Caco-2 (cell line): ENCODE measurements at regions not wholly inside any gene's neighbourhood (a gene's known extent, or its start where the extent isn't known, plus 50 kb on each side); places are given as distances from the start of the nearest gene placed in this dataset.

Experiments used
- BruUV-seq: library from RNA; stranded (reverse); fragments of 400-500 nt; replicated peaks from 2 replicates; lab custom pipeline; 2021; lab: Mats Ljungman, UMichigan
- CTCF ChIA-PET: fragments of 300-600 bp; sonication (Branson Sonifier 250); formaldehyde crosslinking; loops from one replicate; lab custom pipeline; 2022; ENCODE audit warnings: antibody characterized with exemption; lab: Charles Lee
- POLR2A ChIA-PET: fragments of 300-600 bp; sonication (Branson Sonifier 250); formaldehyde crosslinking; loops from one replicate; lab custom pipeline; 2022; ENCODE audit warnings: antibody characterized with exemption; lab: Charles Lee
- DNase-seq, 2 experiments: peaks; one replicate each; pipeline versions ENCODE4 v3.0.0 to v3.0.0-alpha.2; 2020 to 2022
- H3K27me3 ChIP-seq: replicated peaks from 2 replicates; pipeline ENCODE4 v1.6.0; 2011; ENCODE audit warnings: low read length; ENCODE audit not compliant: control insufficient read depth, insufficient read depth
- H3K36me3 ChIP-seq: 2 replicates; pipeline ENCODE4 v1.5.1; 2011; ENCODE audit warnings: low read length; ENCODE audit not compliant: control insufficient read depth, insufficient read depth
- H3K4me1 ChIP-seq: fragments of 250-450 bp; sonication (Bioruptor Pico); 2 replicates; pipeline ENCODE4 v1.5.1; 2020; ENCODE audit warnings: mild to moderate bottlenecking
- H3K4me3 ChIP-seq: 2 replicates; pipeline ENCODE4 v1.5.1; 2011; ENCODE audit warnings: low read depth, mild to moderate bottlenecking, control low read depth, low read length
- H3K9me3 ChIP-seq: fragments of 250-450 bp; sonication (Bioruptor Pico); 2 replicates; pipeline ENCODE4 v1.5.1; 2020; ENCODE audit warnings: mild to moderate bottlenecking, moderate library complexity
- H3K27ac Mint-ChIP-seq: one replicate; pipeline ENCODE4 v1.8.0; 2022; ENCODE audit warnings: mixed read lengths; ENCODE audit not compliant: unreplicated experiment
- H3K27me3 Mint-ChIP-seq: one replicate; pipeline ENCODE4 v1.8.0; 2022; ENCODE audit warnings: mixed read lengths; ENCODE audit not compliant: insufficient read depth, unreplicated experiment
- H3K36me3 Mint-ChIP-seq: one replicate; pipeline ENCODE4 v1.8.0; 2022; ENCODE audit warnings: mild to moderate bottlenecking, mixed read lengths; ENCODE audit not compliant: insufficient read depth, unreplicated experiment
- H3K4me1 Mint-ChIP-seq: one replicate; pipeline ENCODE4 v1.8.0; 2022; ENCODE audit warnings: low read depth, mixed read lengths; ENCODE audit not compliant: unreplicated experiment
- H3K4me3 Mint-ChIP-seq: one replicate; pipeline ENCODE4 v1.8.0; 2022; ENCODE audit warnings: mild to moderate bottlenecking, moderate library complexity, mixed read lengths; ENCODE audit not compliant: unreplicated experiment
- H3K9me3 Mint-ChIP-seq: one replicate; pipeline ENCODE4 v1.8.0; 2022; ENCODE audit warnings: mixed read lengths; ENCODE audit not compliant: unreplicated experiment
- intact Hi-C: fragments of 100-400 bp; cut with micrococcal nuclease; formaldehyde crosslinking; loops from one replicate; pipeline ENCODE4 v1.10.0; 2022; ENCODE audit not compliant: unreplicated experiment
- TF ChIP-seq, protein P1 (sequence below), 2 experiments: fragments of 200-600 bp in 1 of 2; IDR thresholded peaks; 1 replicate in 1 of 2; 2 replicates in 1 of 2; pipeline versions ENCODE4 v1.5.1 to v1.8.0; 2011 to 2022; ENCODE audit warnings: antibody characterized with exemption in 1 of 2, control low read depth in 1 of 2, inconsistent platforms in 1 of 2, low read depth in 1 of 2, low read length in 1 of 2, mild to moderate bottlenecking in 1 of 2, moderate library complexity in 1 of 2; ENCODE audit not compliant: insufficient read depth in 1 of 2, severe bottlenecking in 1 of 2, unreplicated experiment in 1 of 2

DNA sequence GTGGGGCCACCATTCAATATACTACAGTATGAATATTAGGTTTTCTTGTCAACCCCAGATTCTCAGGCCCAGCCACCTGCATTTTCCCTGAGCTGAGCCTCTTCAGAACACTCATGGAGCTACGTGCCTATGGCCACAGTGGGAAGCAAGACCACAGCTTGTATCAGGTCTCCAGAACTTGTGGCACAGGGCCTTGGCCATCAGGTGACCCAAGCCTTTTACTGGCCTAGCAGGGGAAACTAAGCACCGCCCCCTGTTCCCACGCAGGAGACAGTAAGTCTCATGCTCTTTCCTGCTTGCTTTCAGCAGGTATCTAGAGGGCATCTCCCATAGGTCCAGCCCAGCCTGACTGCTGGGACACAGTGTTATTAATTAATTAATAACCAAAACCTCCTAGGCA, 138.4 kb upstream of the MAMLD1 start:
- H3K4me3 Mint-ChIP-seq: no peak overlapping the region
- H3K9me3 Mint-ChIP-seq: no peaks in the 10 kb centered on the region
- H3K9me3 ChIP-seq: no peaks in the 10 kb centered on the region
- TF ChIP-seq, protein P1, sequence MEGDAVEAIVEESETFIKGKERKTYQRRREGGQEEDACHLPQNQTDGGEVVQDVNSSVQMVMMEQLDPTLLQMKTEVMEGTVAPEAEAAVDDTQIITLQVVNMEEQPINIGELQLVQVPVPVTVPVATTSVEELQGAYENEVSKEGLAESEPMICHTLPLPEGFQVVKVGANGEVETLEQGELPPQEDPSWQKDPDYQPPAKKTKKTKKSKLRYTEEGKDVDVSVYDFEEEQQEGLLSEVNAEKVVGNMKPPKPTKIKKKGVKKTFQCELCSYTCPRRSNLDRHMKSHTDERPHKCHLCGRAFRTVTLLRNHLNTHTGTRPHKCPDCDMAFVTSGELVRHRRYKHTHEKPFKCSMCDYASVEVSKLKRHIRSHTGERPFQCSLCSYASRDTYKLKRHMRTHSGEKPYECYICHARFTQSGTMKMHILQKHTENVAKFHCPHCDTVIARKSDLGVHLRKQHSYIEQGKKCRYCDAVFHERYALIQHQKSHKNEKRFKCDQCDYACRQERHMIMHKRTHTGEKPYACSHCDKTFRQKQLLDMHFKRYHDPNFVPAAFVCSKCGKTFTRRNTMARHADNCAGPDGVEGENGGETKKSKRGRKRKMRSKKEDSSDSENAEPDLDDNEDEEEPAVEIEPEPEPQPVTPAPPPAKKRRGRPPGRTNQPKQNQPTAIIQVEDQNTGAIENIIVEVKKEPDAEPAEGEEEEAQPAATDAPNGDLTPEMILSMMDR (IDR thresholded peaks at IDR 0.05; ENCODE audit: insufficient read depth in 1 of 2, low read depth in 1 of 2, low read length in 1 of 2, severe bottlenecking in 1 of 2, unreplicated experiment in 1 of 2): no peak
- no TSS peak for BruUV-seq
- no peaks in the 10 kb centered on the region for H3K36me3 Mint-ChIP-seq
- H3K4me1 ChIP-seq: no peaks in the 10 kb centered on the region
- H3K36me3 ChIP-seq: no peaks in the 10 kb centered on the region
- ChIA-PET POLR2A (no interaction called here), CTCF (no interaction called here)
- DNase-seq: no peak
- H3K4me1 Mint-ChIP-seq: no peaks in the 10 kb centered on the region
- H3K4me3 ChIP-seq: no peak overlapping the region
- H3K27me3 Mint-ChIP-seq: peaks cover 29% of the 10 kb centered on the region
- no peak overlapping the region for H3K27ac Mint-ChIP-seq
- intact Hi-C loops: no loop called here
- H3K27me3 ChIP-seq: no peaks in the 10 kb centered on the region

DNA sequence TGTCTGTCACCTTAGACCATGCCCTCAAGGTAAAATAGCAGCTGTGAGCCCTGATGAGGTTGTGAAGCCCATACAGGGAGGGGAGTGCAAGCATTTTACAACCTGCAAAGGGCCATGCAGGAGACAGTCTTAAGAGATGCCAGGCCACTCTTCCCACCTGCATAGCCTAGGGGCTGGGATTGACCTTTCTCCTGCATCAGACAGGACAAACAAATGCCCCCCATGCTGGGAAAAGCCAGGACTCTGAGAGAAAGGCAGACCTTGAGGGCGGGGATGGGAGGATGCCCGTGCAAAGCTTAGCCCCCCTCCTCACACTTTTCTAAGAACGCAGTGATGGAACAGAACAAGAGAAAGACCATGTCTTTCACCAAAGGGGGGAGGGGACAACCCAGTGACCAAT, 137.9 kb upstream of the MAMLD1 start:
- H3K9me3 ChIP-seq: no peaks in the 10 kb centered on the region
- TF ChIP-seq, protein P1 (IDR thresholded peaks at IDR 0.05; ENCODE audit: insufficient read depth in 1 of 2, low read depth in 1 of 2, low read length in 1 of 2, severe bottlenecking in 1 of 2, unreplicated experiment in 1 of 2): no peak
- no peaks in the 10 kb centered on the region for H3K36me3 ChIP-seq
- no TSS peak for BruUV-seq
- no peak for DNase-seq
- H3K4me1 ChIP-seq: no peaks in the 10 kb centered on the region
- no peaks in the 10 kb centered on the region for H3K27me3 ChIP-seq
- Mint-ChIP-seq H3K27me3 (peaks cover 29% of the 10 kb centered on the region), H3K36me3 (no peaks in the 10 kb centered on the region), H3K27ac (no peak overlapping the region), H3K9me3 (no peaks in the 10 kb centered on the region), H3K4me3 (no peak overlapping the region), H3K4me1 (no peaks in the 10 kb centered on the region)
- CTCF ChIA-PET: no interaction called here
- H3K4me3 ChIP-seq: no peak overlapping the region
- intact Hi-C loops: no loop called here
- POLR2A ChIA-PET: no interaction called here

DNA sequence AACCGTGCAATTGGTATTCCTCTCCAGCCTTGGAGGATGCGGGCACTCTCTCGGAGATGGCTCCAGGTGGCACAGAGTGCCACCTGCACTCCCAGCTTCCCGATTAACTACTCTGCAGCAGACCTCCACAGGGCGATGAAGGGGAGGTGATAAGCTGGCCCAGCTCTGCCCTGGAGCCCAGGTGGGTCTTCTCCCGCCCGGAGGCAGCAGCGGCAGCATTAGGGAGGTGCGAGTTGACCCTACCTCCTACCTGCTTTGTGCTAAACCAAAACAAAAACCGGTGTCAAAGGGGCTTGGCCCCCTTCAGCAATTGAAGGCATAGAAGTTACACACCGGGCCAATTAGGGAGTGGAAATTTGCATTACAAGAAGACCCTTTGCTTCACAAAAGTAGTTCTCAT, 137.4 kb upstream of the MAMLD1 start:
- Histone ChIP-seq H3K4me1 (no peaks in the 10 kb centered on the region), H3K27me3 (no peaks in the 10 kb centered on the region), H3K36me3 (no peaks in the 10 kb centered on the region), H3K4me3 (no peak overlapping the region), H3K9me3 (no peaks in the 10 kb centered on the region)
- no TSS peak for BruUV-seq
- no peak overlapping the region for H3K27ac Mint-ChIP-seq
- H3K4me1 Mint-ChIP-seq: no peaks in the 10 kb centered on the region
- ChIA-PET POLR2A (no interaction called here), CTCF (no interaction called here)
- peaks cover 29% of the 10 kb centered on the region for H3K27me3 Mint-ChIP-seq
- H3K4me3 Mint-ChIP-seq: no peak overlapping the region
- no peak for DNase-seq
- intact Hi-C loops: no loop called here
- H3K9me3 Mint-ChIP-seq: no peaks in the 10 kb centered on the region
- TF ChIP-seq, protein P1 (IDR thresholded peaks at IDR 0.05; ENCODE audit: insufficient read depth in 1 of 2, low read depth in 1 of 2, low read length in 1 of 2, severe bottlenecking in 1 of 2, unreplicated experiment in 1 of 2): no peak
- H3K36me3 Mint-ChIP-seq: no peaks in the 10 kb centered on the region
